ENCODE measurements at regions not wholly inside any gene's neighbourhood (a gene's known extent, or its start where the extent isn't known, plus 50 kb on each side); places are given as distances from the start of the nearest gene placed in this dataset.

GRCh38 chr17:69819316-69820087 lies 255.5 kb upstream of the KCNJ16 start:
- Mint-ChIP-seq H3K36me3 (ENCODE audit: low read depth) (no peaks in the 10 kb centered on the region), H3K27ac (no peak overlapping the region)
- intact Hi-C loops (cut with micrococcal nuclease) = no loop called here

GRCh38 chr17:69820876-69821473 lies 254.1 kb upstream of the KCNJ16 start:
- Mint-ChIP-seq H3K4me1 (no peaks in the 10 kb centered on the region), H3K9me3 (peaks cover 16% of the 10 kb centered on the region), H3K4me3 (no peak overlapping the region), H3K27ac (no peak overlapping the region), H3K36me3 (ENCODE audit: low read depth) (no peaks in the 10 kb centered on the region), H3K27me3 (no peaks in the 10 kb centered on the region)
- intact Hi-C loops (cut with micrococcal nuclease) = no loop called here
- DNase-seq = no peak

More at GRCh38 chr17:69819316-69820087, 255.5 kb upstream of the KCNJ16 start:
- no peak for DNase-seq
- H3K27me3 Mint-ChIP-seq = no peaks in the 10 kb centered on the region
- no peak overlapping the region for H3K4me3 Mint-ChIP-seq
- no peaks in the 10 kb centered on the region for H3K4me1 Mint-ChIP-seq
- peaks cover 13% of the 10 kb centered on the region for H3K9me3 Mint-ChIP-seq

- H3K36me3 Mint-ChIP-seq (ENCODE audit: low read depth) = no peaks in the 10 kb centered on the region
- no peak for DNase-seq
- peaks cover 16% of the 10 kb centered on the region for H3K9me3 Mint-ChIP-seq
- no peaks in the 10 kb centered on the region for H3K27me3 Mint-ChIP-seq
- H3K4me1 Mint-ChIP-seq = no peaks in the 10 kb centered on the region
- intact Hi-C loops (cut with micrococcal nuclease) = no loop called here
- H3K27ac Mint-ChIP-seq = no peak overlapping the region
- no peak overlapping the region for H3K4me3 Mint-ChIP-seq
These were observed 252.6 kb upstream of the KCNJ16 start for GRCh38 chr17:69822314-69822875.

GRCh38 chr17:69828087-69828486 lies 246.9 kb upstream of the KCNJ16 start:
- Mint-ChIP-seq H3K27ac (no peak overlapping the region), H3K4me3 (no peak overlapping the region), H3K9me3 (peaks cover 11% of the 10 kb centered on the region), H3K4me1 (no peaks in the 10 kb centered on the region), H3K27me3 (no peaks in the 10 kb centered on the region), H3K36me3 (ENCODE audit: low read depth) (no peaks in the 10 kb centered on the region)
- intact Hi-C loops (cut with micrococcal nuclease) = no loop called here
- no peak for DNase-seq

GRCh38 chr17:69834494-69834893 lies 240.5 kb upstream of the KCNJ16 start:
- intact Hi-C loops (cut with micrococcal nuclease) = no loop called here
- H3K4me3 Mint-ChIP-seq = no peak overlapping the region
- DNase-seq = no peak

GRCh38 chr17:69851736-69852135 lies 223.3 kb upstream of the KCNJ16 start:
- no peaks in the 10 kb centered on the region for H3K27me3 Mint-ChIP-seq
- no peak for DNase-seq
- H3K36me3 Mint-ChIP-seq (ENCODE audit: low read depth) = no peaks in the 10 kb centered on the region
- peaks cover 5% of the 10 kb centered on the region for H3K9me3 Mint-ChIP-seq
- H3K4me1 Mint-ChIP-seq = no peaks in the 10 kb centered on the region
- H3K4me3 Mint-ChIP-seq = no peak overlapping the region
- intact Hi-C loops (cut with micrococcal nuclease) = no loop called here
- no peak overlapping the region for H3K27ac Mint-ChIP-seq

More at GRCh38 chr17:69834494-69834893, 240.5 kb upstream of the KCNJ16 start:
- Mint-ChIP-seq H3K27me3 (no peaks in the 10 kb centered on the region), H3K36me3 (ENCODE audit: low read depth) (no peaks in the 10 kb centered on the region), H3K9me3 (peaks cover 2% of the 10 kb centered on the region), H3K27ac (no peak overlapping the region), H3K4me1 (no peaks in the 10 kb centered on the region)

- no peaks in the 10 kb centered on the region for H3K27me3 Mint-ChIP-seq
- H3K36me3 Mint-ChIP-seq (ENCODE audit: low read depth) = no peaks in the 10 kb centered on the region
- peaks cover 3% of the 10 kb centered on the region for H3K9me3 Mint-ChIP-seq
- intact Hi-C loops (cut with micrococcal nuclease) = no loop called here
- no peaks in the 10 kb centered on the region for H3K4me1 Mint-ChIP-seq
- no peak overlapping the region for H3K4me3 Mint-ChIP-seq
- DNase-seq = no peak
- H3K27ac Mint-ChIP-seq = no peak overlapping the region
These were observed 221.3 kb upstream of the KCNJ16 start for GRCh38 chr17:69853541-69854224.

GRCh38 chr17:69854225-69854780 lies 220.7 kb upstream of the KCNJ16 start:
- Mint-ChIP-seq H3K27ac (no peak overlapping the region), H3K27me3 (no peaks in the 10 kb centered on the region), H3K36me3 (ENCODE audit: low read depth) (no peaks in the 10 kb centered on the region), H3K4me3 (no peak overlapping the region), H3K4me1 (no peaks in the 10 kb centered on the region), H3K9me3 (peaks cover 6% of the 10 kb centered on the region)
- intact Hi-C loops (cut with micrococcal nuclease) = no loop called here
- DNase-seq = no peak

GRCh38 chr17:69856946-69857345 lies 218.1 kb upstream of the KCNJ16 start:
- no peak for DNase-seq
- no peaks in the 10 kb centered on the region for H3K36me3 Mint-ChIP-seq (ENCODE audit: low read depth)
- peaks cover 6% of the 10 kb centered on the region for H3K9me3 Mint-ChIP-seq
- intact Hi-C loops (cut with micrococcal nuclease) = no loop called here
- H3K4me3 Mint-ChIP-seq = no peak overlapping the region
- no peaks in the 10 kb centered on the region for H3K27me3 Mint-ChIP-seq
- no peak overlapping the region for H3K27ac Mint-ChIP-seq
- H3K4me1 Mint-ChIP-seq = no peaks in the 10 kb centered on the region

GRCh38 chr17:69857412-69857835 lies 217.6 kb upstream of the KCNJ16 start:
- Mint-ChIP-seq H3K4me3 (no peak overlapping the region), H3K4me1 (no peaks in the 10 kb centered on the region), H3K27ac (no peak overlapping the region), H3K27me3 (no peaks in the 10 kb centered on the region), H3K36me3 (ENCODE audit: low read depth) (no peaks in the 10 kb centered on the region), H3K9me3 (peaks cover 6% of the 10 kb centered on the region)
- DNase-seq = no peak
- intact Hi-C loops (cut with micrococcal nuclease) = no loop called here

- no peak for DNase-seq
- no peaks in the 10 kb centered on the region for H3K4me1 Mint-ChIP-seq
These were observed 216.6 kb upstream of the KCNJ16 start for GRCh38 chr17:69858460-69858859.

GRCh38 chr17:69860142-69860680 lies 214.8 kb upstream of the KCNJ16 start:
- intact Hi-C loops (cut with micrococcal nuclease) = no loop called here
- DNase-seq = no peak
- no peak overlapping the region for H3K27ac Mint-ChIP-seq
- no peaks in the 10 kb centered on the region for H3K36me3 Mint-ChIP-seq (ENCODE audit: low read depth)
- no peaks in the 10 kb centered on the region for H3K27me3 Mint-ChIP-seq
- no peak overlapping the region for H3K4me3 Mint-ChIP-seq
- H3K9me3 Mint-ChIP-seq = peaks cover 6% of the 10 kb centered on the region
- H3K4me1 Mint-ChIP-seq = no peaks in the 10 kb centered on the region

More at GRCh38 chr17:69858460-69858859, 216.6 kb upstream of the KCNJ16 start:
- H3K27ac Mint-ChIP-seq = no peak overlapping the region
- no peaks in the 10 kb centered on the region for H3K27me3 Mint-ChIP-seq
- H3K4me3 Mint-ChIP-seq = no peak overlapping the region
- no peaks in the 10 kb centered on the region for H3K36me3 Mint-ChIP-seq (ENCODE audit: low read depth)
- peaks cover 6% of the 10 kb centered on the region for H3K9me3 Mint-ChIP-seq
- intact Hi-C loops (cut with micrococcal nuclease) = no loop called here

- H3K27ac Mint-ChIP-seq = no peak overlapping the region
- H3K4me3 Mint-ChIP-seq = no peak overlapping the region
These were observed 210.6 kb upstream of the KCNJ16 start for GRCh38 chr17:69864462-69864861.

More at GRCh38 chr17:69864462-69864861, 210.6 kb upstream of the KCNJ16 start:
- H3K36me3 Mint-ChIP-seq (ENCODE audit: low read depth) = no peaks in the 10 kb centered on the region
- intact Hi-C loops (cut with micrococcal nuclease) = no loop called here
- H3K9me3 Mint-ChIP-seq = no peaks in the 10 kb centered on the region
- H3K27me3 Mint-ChIP-seq = no peaks in the 10 kb centered on the region
- H3K4me1 Mint-ChIP-seq = no peaks in the 10 kb centered on the region
- DNase-seq = no peak
